PC-3 (cell line): ENCODE measurements at regions not wholly inside any gene's neighbourhood (a gene's known extent, or its start where the extent isn't known, plus 50 kb on each side); places are given as distances from the start of the nearest gene placed in this dataset.

Experiments used
- CTCF ChIP-seq: fragments of 300-600 bp; sonication (generic); conservative IDR thresholded peaks from 2 replicates; pipeline ENCODE4 v1.5.1; 2017; ENCODE audit warnings: antibody characterized with exemption, low read depth, mild to moderate bottlenecking, low read length
- EZH2 ChIP-seq: fragments of 300-600 bp; sonication (generic); IDR thresholded peaks from one replicate; pipeline ENCODE4 v1.6.1; 2017; ENCODE audit warnings: antibody characterized with exemption, mild to moderate bottlenecking, low read length; ENCODE audit not compliant: unreplicated experiment

DNA sequence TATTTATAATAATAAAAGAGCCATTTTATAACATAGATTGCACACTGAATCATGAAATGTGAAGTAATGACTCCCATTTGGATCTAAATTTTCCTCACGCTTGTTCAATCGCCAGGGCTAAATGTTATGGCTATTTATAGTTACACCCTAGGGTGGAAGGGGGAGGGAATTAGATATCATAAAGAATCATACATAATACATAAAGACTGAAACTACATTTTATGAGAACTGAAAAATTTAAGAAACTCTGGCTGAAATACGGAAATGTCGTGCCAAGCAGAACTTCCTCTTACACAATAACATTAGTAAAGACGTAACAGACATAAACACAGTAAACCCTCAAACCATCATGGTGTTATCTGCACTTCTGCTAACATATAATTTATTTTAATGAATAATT is 327.5 kb upstream of the PHF14 start:
- TF ChIP-seq EZH2 (no peak), CTCF (no peak)
